GM21526 (cell line): ENCODE measurements at regions not wholly inside any gene's neighbourhood (a gene's known extent, or its start where the extent isn't known, plus 50 kb on each side); places are given as distances from the start of the nearest gene placed in this dataset.

Experiments used
- ATAC-seq: cut with Tn5 transposase; IDR thresholded peaks from one replicate; pipeline ENCODE4 v1.9.1; 2021; ENCODE audit warnings: moderate library complexity; ENCODE audit not compliant: unreplicated experiment, low FRiP score

- ATAC-seq = no peak
Measured at GRCh38 chr18:78010363-78010762, 760.7 kb downstream of the GALR1 start.

DNA sequence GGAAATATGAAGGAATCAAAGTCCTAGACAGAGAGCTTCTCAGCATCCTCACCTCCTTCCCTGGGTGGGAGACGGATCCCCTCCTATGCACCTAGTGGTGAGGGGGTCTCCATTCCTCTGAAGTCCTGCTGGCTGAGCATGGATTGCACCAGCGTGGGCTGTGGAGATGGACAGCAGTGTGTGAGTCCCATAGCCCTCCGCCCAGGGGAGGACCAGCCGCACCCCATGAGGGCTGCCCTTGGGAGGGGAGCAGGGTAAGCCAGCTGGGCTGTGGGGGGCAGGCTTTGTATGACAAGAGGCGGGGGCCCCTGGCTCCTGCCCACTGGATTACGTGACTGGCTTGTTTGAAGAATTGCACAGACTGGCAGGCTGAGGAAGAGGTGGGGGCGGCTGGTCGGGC lies 768.2 kb downstream of the GALR1 start:
- ATAC-seq = no peak

DNA sequence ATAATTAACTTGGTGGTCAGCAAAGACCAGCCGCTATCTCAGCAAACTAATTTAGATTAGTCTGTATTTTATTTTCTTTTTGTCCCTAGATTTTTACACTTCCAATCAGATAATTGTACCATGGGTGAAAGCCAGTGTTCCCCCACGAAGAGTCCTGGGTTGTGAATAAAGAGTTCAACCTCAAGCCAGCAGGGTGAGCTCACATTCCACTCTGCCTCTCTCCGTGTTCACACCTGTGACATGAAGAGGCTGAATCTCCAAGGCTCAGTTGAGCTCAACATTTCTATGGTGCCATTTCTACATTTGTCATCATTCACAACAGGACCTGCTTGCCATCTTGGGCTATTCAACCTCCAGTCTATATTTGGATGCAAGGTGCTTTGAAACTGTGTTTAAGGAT lies 771.5 kb downstream of the GALR1 start:
- ATAC-seq = no peak

DNA sequence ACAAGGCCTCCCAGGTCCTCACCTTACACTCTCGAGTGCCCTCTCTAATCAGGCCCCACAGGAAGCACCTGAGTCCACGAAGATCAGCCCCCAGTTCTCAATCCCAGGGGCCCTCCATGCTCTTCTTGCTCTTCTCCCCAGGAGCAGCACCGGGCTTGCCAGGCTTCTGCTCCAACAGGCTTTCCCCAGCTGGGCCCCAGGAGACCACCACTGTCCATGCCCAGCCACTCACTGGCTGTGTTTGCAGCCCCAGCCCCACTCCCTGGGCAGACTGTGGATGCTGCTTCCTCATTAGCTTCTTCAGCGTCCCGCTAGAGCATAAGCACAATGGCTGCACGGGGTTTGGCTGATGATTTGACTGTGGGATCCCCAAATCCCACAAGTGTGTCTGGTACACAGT lies 781.9 kb downstream of the GALR1 start:
- ATAC-seq = no peak

DNA sequence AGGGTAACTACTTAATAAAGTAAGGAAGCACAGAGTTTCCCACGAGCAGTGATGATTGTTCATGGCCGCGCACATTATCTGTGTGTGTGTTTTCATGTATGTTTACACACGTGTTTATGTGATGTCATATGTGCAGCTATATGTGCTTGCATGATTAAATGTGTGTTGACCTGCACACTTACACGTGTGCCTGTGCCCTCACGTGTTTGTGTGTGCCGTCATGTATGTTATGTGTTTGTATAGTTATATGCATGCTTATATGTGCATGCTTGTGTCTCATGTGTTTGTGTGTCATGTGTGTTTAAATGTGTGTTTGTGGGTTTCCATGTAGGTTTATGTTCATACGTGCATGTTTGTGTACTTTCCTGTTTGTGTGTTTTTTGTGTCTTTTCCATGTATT lies 782.3 kb downstream of the GALR1 start:
- ATAC-seq = no peak

GRCh38 chr18:78032574-78032973 lies 782.9 kb downstream of the GALR1 start:
- no peak for ATAC-seq

GRCh38 chr18:78034755-78035154 lies 785.1 kb downstream of the GALR1 start:
- ATAC-seq = no peak

DNA sequence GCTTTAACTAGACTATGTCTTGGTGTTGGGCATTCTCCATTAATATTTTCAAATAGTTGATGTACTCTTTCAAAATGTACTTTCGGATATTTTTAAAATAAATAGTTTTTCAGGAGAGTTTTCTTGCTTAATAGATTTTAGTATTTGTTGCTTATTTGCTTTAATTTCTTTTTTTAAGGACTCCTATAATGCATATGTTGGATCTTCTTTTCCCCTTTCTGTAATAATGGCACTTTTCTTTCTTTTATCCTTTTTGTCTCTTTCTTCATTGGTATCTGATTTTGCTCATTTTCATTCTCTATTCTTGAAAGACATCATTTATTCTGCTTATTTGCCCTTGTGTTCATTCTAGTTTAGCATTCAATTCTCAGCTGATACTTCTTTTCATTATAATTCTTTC lies 791.6 kb downstream of the GALR1 start:
- no peak for ATAC-seq

GRCh38 chr18:78046631-78047030 lies 797.0 kb downstream of the GALR1 start:
- no peak for ATAC-seq

GRCh38 chr18:78049281-78049680 lies 799.6 kb downstream of the GALR1 start:
- no peak for ATAC-seq

DNA sequence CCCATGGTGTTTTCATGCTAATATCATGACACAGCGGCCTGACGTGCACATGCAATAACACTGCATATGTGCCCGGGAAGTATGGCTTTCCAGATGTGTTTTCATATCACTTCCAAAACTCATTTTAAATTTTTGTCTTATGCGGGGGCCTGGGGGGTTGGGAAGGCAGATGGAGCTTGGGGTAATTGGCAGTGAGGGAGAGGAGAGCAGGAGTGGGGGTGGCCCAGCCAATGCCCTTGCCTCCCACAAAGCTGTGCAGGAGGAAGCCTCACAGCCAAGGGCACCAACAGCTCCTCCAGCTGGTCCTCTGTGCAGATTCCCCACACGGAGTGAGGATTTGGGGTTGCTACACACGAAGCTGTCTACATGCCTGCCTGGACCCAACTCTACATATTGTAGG lies 805.2 kb downstream of the GALR1 start:
- no peak for ATAC-seq

GRCh38 chr18:78056011-78056410 lies 806.4 kb downstream of the GALR1 start:
- ATAC-seq = no peak

GRCh38 chr18:78069784-78070664 lies 820.4 kb downstream of the GALR1 start:
- ATAC-seq = no peak

DNA sequence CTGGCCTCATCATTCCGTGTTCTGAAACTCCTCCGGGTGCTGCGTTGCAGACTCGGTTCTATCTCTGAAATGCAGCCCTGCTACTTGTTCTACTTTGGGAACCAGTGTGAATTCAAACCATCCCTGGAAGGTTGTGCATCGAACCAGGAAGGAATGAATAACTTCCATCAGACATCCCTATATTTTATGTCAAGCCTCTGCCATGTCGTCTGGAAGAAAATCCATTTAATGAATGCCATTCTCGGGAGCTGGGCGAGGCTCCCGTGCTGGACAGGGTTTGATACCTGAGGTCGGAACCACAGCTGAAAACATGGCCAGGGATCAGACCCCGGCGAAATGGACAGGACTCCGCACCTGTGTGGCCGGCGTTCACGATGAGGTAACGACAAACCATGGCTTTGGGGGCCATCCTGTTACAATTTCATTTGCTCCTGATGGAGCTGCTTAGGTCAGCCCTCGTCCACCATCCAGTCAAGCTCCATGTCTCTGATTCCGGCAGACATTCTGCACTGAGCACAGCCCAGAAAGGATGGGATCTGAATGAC lies 821.6 kb downstream of the GALR1 start:
- no peak for ATAC-seq

DNA sequence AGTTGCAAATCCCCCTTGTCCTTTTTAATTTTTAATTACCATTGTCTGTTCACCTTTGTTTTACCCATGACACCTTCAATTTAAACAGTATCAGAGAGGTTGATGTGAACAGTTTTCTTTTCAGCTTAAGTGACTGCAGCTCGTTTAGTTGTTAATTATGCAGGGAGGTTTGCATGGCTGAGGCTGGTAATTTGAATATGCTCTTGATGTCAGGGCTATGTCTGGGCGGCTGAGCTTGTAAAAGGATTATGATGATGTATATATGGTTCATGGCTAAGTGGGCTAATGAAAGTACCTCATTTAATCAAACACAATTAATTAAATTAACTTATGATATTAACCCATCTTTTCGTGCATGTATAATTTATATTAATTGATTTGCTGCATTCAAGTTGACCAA lies 822.1 kb downstream of the GALR1 start:
- no peak for ATAC-seq

DNA sequence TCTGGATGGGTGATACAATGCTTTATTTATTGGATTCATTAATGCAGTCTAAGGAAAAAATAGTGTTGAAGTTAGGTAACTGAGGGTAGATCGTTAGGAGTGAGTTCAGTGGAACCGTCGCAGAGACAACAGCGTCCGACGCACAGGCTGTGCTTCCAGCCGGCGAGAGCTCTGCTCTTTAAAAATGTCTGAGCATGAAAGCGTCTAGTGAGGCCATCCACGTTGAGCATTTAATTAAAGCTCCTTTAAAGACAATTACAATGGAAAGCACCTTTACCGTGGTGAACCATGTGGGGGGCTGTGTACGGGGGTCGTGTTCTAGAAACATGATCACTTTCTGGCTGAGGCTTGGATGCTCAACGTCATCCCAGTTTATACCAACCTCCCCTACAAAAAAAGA lies 822.7 kb downstream of the GALR1 start:
- ATAC-seq = no peak

- no peak for ATAC-seq
Measured at GRCh38 chr18:78073275-78073674, 823.6 kb downstream of the GALR1 start.

- ATAC-seq = no peak
Measured at GRCh38 chr18:78074400-78075020, 824.9 kb downstream of the GALR1 start.

DNA sequence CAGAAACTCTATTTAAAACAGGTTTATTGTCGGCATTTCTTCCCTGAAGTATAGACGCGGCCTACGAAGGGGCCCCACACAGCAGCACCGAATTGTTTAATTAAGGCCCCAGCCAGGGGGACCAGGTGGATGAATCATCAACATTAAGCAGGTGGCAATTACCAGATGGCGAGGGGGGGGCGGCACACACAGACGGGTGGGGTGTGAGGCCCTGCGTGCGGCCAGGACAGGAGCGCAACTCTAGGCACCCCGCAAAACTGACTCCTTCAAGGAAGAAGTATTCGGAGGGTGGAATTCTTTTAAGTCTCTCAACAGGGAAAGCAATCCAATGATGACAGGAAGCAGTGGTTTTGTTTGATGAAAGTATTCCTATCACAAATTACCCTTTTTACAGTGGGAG lies 830.4 kb downstream of the GALR1 start:
- no peak for ATAC-seq

- ATAC-seq = no peak
Measured at GRCh38 chr18:78080761-78081160, 831.1 kb downstream of the GALR1 start.

- no peak for ATAC-seq
Measured at GRCh38 chr18:78082816-78083215, 833.2 kb downstream of the GALR1 start.
